Ecto neural progenitor cell (in vitro differentiated cells): ENCODE measurements at regions not wholly inside any gene's neighbourhood (a gene's known extent, or its start where the extent isn't known, plus 50 kb on each side); places are given as distances from the start of the nearest gene placed in this dataset.
"Not testable (repeated sequence)": the region's sequence is repeated elsewhere in the genome, so short reads cannot be mapped to it uniquely, and the experiment has no call there.

Source experiments
- DNase-seq: peaks from one replicate; pipeline ENCODE4 v3.0.0-alpha.2; 2018; ENCODE audit warnings: low spot score

DNA sequence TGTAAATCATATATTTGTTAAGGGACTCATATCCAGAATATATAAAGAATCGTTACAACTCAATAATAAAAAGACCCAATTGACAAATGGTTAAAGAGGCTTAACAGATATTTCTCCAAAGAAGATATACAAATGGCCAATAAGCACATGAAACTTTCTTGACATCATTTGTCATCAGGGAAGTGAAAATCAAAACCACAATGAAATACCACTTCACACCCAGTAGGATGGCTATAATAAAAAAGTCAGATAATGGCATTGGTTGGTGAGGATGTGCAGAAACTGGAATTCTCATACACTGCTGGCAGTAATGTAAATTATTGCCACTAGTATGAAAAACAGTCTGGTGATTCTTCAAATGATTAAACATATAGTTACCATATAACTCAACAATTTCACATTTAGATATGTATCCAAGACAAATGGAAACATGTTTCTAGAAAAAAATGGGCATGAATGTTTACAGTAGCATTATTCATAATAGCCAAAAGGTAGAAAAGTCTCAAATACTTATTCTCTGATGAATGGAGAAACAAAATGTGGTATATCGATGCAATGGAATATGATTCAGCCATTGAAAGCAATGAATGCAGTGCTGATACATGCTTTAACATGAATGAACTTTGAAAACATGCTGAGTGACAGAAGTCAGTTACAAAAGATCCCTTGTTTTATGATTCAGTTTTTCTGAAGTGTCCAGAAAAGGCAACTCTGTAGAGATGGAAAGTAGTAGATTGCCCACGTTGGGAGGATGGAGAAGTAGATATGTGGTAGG, 304.6 kb upstream of the ZEB2 start:
- DNase-seq = no peak

DNA sequence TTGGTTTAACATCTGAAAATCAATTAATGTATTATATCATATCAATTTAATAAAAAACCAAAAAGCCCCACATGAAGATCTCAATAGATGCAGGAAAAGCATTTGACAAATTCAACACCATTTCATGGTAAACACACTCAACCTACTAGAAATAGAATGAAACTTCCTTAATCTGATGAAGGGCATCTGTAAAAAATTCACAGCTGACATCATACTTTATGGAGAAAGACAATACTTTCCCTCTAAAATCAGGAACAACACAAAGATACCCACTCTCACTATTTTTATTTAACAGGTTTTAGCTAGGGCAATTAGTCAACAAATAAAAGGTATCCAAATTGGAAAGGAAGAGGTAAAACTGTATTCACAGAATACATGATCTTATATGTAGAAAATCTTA, 303.0 kb upstream of the ZEB2 start:
- no peak for DNase-seq

DNA sequence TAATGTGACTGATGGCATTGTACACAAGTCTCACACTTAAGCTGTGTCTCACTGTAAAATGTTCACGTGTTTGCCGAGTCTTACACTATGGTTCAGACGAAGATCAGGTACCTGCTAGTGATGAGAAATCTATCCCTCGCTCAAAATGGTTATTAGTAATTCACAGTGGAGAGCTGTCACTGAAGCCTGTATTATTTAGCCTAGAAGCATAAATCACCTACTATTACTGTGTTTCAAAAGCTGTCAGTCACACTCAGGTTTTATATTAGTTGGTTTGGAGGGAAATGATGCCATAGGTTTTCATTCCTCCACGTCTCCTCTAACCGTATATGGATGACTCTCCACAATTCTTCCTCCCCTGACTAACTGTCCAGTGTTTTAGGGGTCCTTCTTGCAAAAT, 292.4 kb upstream of the ZEB2 start:
- DNase-seq = no peak

- DNase-seq = no peak
These were observed 281.8 kb upstream of the ZEB2 start for GRCh38 chr2:144801766-144802165.

DNA sequence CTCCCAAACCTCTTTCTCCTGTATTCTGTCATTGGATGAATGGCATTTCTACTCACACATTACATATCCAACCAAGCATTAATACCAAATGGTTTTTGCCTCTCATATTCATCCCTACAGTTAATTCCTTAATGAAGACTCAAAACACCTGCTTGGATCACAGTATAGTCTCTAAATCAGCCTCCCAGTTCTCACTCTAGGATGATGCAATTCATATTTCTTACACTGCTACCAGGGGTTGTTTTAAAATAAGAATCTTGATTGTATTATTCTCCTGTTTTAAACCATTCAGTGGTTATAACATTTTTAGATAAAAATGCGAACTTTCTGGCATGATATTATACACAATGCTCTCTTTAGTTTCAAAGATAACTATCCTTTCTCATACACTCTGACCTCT, 281.4 kb upstream of the ZEB2 start:
- no peak for DNase-seq

DNA sequence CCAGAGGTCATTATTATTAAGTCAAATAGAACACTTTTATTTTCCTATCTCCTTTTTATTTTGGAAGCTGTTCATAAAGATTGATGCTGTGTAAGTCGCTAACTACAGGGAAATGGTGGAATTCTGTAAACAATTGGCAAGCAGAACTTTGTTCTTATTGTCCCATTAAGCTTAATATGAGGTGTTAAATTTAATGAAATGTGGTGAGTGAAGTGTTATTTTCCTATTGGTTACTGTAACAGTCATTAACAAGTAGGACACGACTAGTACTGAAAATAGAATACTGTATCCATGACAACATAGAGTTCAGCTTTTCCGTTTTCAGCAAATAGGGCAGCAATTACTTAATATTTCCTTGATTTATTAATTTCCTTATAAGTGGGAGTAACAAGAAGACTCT, 279.1 kb upstream of the ZEB2 start:
- DNase-seq = no peak

GRCh38 chr2:144798034-144798433, 278.1 kb upstream of the ZEB2 start:
- no peak for DNase-seq

DNA sequence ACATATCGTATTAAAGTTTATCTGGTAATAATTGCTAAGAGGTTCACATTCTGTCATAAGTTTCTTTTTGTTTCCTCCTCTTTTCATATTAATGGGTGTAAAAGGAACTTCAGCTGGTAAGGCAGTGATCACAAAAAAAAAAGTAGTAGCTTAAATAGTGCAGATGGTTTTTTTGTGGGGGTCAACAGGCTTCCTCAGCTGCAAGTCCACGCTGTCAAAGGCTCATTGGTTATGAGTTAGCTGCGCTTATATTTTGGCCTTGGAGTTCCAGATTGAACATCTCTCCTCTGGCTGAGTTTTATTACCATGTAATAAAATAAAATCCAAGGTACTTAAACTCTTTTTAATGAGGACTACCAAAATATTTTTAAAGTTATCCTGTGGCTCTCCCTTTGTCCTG, 277.0 kb upstream of the ZEB2 start:
- no peak for DNase-seq

DNA sequence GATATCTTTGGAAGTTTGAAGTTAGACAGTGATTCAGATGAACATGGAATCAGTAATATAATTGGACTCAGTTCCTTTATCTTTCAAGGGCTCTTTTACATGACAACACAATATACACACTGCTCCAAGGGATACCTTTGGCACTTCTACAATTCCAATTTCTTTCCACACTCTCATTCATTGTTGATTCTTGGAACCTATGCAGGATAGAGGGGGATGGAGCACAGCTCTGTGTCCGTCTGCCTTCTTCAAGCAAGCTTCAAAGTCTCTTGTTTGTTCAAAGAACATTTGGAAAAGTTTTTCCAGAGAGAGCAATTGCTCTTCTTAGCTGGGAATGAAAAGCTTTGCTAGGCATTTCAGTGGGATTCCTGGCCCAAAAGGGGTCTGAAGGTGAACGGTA, 276.2 kb upstream of the ZEB2 start:
- DNase-seq = no peak

GRCh38 chr2:144785253-144785652, 265.3 kb upstream of the ZEB2 start:
- DNase-seq = no peak

GRCh38 chr2:144780983-144781382, 261.1 kb upstream of the ZEB2 start:
- no peak for DNase-seq

DNA sequence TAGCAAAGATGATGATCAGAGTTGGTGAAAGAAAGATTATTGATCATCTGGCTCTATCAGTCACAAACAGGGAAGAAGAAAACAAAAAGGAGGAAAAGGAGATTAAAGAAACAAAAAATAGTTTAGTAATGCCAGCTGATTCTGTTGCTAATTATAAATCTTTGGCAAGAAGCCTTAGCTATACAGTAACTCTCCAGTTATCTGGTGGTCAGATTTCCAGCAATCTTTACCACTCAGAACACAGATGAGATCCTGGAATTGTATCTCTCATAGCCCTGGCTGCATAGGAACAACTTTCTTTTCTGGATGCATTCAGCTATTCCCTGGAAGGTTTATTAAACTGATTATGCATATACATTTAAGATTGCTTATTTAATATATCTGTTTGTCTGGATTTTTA, 256.8 kb upstream of the ZEB2 start:
- DNase-seq = no peak

GRCh38 chr2:144774809-144775208, 254.9 kb upstream of the ZEB2 start:
- no peak for DNase-seq

DNA sequence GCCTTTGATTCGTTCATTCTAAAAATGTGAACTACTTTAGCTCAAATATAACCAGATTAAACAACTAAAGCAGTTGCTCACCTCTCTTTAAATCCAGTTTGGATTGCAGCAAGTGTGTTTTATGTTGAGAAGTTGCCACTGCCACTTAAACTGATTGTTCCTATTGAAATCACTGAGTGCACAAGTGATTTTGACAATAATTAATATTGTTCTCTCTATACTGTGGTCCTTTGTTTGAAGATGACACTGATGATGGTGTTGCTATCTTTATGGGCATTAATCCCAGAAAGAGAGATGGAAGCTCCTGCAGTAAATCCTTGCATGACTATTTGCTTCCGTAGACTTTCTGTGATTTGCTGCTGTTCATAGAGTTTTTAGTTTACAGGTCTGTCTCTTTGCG, 251.4 kb upstream of the ZEB2 start:
- no peak for DNase-seq

- no peak for DNase-seq
These were observed 250.8 kb upstream of the ZEB2 start for GRCh38 chr2:144770616-144771230.

DNA sequence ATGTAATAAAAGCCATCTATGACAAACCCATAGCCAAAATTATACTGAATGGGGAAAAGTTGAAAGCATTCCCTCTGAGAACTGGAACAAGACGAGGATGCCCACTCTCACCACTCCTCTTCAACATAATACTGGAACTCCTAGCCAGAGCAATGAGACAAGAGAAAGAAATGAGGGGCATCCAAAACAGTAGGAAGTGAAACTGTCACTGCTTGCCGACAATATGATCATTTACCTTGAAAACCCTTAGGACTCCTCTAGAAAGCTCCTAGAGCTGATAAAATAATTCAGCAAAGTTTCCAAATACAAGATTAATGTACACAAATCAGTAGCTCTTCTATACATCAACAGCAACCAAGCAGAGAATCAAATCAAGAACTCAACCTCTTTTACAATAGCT, 241.0 kb upstream of the ZEB2 start:
- DNase-seq = not testable (repeated sequence)

DNA sequence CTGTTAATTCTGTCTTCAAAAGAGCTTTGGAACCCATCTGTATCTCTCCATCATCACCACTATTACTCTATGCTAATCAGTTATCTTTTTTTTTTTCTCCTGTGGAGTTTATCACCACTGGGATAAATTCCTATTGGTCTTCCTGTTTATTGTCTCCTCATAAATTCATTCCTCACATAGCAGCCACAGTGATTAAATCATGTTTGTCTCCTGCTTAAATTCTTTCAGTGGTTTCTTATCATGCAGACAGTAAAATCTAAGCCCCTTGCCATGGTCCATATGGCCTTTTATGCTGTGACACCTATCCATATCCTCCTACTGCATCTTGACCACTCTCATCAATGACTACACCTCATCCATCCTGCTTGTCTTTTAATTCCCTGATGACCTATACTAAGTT, 239.8 kb upstream of the ZEB2 start:
- no peak for DNase-seq

DNA sequence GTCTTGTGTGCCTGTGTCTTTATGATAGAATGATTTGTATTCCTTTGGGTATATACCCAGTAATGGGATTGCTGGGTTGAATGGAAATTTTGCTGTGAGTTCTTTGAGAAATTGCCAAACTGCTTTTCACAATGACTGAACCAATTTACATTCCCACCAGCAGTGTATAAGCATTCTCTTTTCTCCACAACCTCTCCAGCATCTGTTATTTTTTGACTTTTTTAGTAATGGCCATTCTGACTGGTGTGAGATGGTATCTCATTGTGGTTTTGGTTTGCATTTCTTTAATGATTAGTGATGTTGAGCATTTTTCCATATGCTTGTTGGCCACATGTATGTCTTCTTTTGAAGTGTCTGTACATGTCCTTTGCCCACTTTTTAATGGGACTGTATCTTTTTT, 238.3 kb upstream of the ZEB2 start:
- DNase-seq = not testable (repeated sequence)

DNA sequence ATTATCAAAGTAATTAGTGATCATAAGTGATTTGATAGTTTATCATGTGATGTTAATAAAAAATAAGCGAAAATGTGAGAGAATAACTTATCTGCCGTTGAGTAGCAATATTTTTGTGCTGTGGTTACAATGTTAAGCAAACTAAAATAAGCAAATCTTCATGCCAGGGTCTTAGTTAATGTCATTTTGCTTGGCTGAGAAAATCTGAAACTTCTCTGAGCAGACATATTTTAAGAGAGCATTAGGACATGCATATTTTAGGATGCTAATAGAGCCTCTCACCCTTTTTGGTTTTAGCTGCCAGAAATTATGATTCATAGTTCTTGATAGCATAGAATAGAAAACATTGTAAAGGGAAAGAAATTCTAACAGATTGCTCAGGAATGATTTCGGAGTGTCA, 233.5 kb upstream of the ZEB2 start:
- no peak for DNase-seq

- DNase-seq = no peak
These were observed 231.4 kb upstream of the ZEB2 start for GRCh38 chr2:144751142-144751905.

GRCh38 chr2:144749188-144749587, 229.3 kb upstream of the ZEB2 start:
- DNase-seq = no peak

DNA sequence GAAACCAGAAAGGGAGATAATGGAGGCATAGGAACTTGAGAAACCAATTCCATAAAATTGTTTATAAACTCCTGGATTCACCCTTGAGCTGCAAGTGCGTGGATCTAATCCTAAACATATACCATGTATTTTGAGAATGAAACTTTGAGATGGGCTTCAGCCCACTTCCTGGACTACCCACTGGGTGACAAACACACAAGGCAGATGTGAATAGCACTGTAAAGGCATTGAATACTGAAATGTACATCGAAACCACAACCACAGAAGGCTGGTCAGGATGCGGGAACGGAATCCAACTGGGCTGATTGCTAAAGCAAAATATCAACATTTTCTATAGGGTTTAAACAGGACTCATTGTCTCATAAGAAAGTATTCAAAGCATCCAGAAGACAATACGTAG, 228.5 kb upstream of the ZEB2 start:
- no peak for DNase-seq

- no peak for DNase-seq
These were observed 227.7 kb upstream of the ZEB2 start for GRCh38 chr2:144747571-144747970.
